Right lung (tissue), 2 donors: ENCODE measurements at regions not wholly inside any gene's neighbourhood (a gene's known extent, or its start where the extent isn't known, plus 50 kb on each side); places are given as distances from the start of the nearest gene placed in this dataset.
A peak's percentile ranks its signal among the peaks of the same experiment; 100 is the strongest.

Experiments used
- DNase-seq, 2 donors: peaks; one replicate each; pipeline ENCODE4 v3.0.0-alpha.2; 2013

DNA sequence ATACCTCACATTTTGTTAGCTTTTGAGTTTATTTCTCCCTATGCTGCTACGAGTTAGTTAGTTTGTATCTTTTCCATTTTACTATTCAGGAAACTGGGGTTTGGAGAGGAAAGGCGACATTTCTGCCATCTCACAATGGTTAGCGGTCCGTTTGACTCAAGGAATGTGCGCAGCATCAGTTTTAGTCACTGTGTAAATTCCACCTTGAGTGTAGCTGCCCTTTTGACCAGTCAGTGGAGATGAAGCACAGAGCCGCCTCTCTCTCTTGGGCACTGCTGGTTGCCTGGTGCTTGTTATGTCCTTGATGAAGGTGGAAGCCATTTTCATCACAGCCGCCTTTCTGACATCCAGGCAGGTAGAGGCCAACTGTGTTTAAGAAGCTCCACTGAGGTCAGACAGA is 185.5 kb downstream of the SCP2D1 start:
- no peak for DNase-seq

DNA sequence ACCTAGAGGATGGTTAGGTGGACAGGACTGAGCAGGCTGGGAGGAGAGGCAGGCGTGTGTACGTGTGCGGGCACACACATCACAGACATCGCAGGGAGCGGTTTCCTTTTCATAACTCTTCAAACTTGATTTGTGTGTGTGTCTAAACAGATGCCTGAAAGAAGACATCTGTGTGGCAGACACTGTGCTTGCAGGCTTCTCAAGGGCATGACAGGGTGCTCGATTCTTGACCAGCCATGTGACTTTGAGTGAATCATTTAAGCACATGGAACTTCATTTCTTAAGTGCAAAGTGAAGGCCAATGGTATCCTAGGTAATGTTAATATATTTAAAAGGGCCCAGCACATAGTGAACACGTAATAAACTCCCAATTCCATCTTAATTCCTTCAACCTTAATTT is 186.5 kb downstream of the SCP2D1 start:
- no peak for DNase-seq

DNA sequence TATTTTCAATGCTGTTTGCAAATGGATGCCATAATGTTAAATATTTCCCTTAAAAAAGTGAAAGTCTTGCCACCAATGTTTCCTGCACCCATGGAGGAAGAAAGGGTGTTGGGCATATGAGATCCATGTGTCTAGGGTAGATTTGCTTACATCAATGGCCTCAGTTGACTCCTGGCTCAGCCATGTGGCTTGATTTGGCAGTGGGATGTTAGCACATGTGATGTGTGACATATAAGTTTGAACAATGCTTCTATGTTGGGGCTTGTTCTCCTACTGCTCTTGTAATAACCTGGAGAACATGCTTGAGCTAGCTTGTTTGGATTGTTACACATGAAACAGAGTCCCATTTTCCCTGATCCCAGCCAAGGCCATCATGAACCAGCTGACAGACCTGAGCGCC is 187.6 kb downstream of the SCP2D1 start:
- no peak for DNase-seq

DNA sequence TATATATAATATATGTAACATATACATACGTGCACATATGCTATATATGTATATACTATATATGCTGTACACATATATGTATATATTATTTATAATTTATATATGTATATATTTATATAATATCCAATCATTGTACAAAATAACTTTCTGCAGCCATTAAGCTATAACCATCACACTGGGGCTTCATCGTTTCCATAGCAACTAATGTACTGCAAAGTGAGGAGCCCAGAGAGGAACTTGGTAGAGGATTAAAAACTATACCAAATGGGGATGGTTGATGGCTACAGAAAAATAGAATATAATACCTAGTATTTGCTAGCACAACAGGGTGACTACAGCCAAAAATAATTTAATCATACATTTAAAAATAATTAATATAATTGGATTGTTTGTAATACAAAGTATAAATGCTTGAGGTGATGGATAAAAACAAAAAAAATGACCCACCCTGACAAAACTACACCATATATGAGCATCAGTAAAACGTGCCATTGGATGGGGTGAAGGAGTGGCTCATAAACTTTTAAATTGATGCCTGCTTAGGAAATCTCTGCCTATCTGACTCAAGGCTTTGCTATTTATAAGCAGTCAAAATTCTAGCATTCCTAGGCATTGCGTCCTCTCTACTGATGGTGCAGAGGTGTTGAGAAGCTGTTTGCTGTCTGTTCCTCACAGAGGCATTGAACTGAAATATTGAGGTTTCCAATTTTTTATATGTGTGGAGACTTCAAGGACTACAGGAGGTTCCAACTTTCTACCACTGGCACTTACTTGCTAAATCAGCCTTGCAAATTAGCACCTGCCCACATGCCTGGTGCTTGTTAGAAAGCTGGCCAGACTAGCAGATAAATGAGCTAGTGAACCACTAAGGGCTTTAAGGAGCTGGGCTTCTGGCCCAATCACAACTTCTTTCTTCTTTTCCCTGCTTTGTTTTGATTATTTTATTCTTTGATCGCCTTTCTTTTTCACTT is 190.1 kb downstream of the SCP2D1 start:
- no peak for DNase-seq

DNA sequence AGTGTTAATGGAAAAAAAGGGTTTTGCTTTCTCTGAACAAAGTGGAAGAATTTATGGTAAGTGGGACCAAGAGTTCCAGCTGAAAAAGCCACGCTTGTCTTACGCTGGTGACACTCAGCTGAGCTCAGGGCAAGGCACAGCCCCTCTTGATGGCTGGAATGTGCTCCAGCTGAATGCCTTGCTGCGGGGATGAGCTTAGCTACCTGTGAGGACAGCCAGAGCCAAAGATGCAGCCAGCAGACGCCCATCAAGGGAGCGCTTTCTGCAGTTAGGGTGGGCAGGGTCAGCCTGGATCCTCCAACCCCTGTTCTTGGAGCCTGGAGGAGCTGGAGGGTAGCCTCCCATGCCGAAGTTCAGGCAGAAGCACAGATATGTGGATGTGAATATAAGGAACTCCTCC is 191.4 kb downstream of the SCP2D1 start:
- no peak for DNase-seq

DNA sequence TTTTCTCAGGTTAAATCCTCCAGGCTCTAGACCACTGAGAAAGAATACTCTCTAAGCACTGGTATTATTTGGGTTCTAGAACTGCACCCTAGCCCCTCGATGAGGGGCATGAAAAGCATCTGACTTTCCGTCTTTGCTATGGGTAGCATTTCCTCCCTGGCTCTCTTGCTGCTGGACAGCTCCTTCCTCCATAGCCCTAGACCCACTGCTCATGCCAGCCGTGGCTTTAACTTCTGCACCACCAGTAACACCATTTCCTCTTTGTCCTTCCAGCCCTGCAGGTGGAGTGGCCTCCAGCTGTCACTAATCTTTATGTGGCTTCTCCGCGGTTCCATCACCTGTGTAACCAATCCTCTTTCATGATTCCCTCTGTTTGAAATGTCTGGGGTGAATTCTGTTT is 194.9 kb downstream of the SCP2D1 start:
- no peak for DNase-seq

DNA sequence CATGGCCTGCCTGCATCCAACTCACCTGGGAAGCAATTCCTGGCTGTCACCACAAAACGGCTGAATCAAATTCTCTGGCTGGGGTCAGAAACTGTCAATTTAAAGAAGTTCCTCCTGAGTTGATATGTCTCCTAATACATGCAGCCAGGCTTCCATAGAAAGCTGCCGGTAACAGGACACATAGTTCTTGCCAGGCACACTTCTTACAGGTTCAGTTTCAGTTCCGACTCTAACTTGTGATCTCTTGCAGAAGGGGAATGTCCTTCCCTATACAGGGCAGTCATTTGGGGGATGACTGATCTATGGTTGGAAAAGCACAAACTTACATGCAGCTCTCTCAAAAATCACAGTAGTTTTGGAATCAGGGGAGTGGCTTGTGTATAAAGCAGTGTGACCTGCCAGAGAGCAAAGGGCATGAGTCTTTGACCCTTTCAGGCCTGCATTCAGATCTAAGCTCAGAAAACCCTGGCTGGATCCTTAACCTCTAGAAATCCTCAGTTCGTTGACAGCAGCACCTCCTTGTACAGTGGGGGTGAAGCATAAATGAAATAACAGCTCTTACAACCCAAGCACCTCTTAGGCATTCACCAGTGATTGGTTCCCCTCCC is 195.6 kb downstream of the SCP2D1 start:
- no peak for DNase-seq

DNA sequence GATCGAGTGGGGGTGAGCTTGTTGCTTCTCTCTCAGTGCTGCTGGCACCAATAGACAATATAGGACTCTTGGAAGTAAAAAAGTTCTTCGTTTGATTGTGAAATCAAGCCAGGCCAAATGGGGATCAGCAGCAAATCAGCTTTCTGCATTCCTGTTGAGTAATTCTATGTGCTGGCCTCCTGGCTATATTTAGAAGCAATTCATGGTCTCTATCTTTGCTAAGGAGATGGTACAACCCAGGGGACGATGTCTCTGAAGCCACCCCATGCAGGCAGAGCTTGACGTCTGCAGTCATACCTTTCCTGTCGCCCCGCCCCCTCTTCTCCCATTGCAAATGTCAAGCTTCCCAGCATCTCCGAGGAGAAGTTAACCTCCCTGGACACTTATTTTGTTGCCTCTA is 199.1 kb downstream of the SCP2D1 start:
- peak; percentile 6 to 15 for DNase-seq

DNA sequence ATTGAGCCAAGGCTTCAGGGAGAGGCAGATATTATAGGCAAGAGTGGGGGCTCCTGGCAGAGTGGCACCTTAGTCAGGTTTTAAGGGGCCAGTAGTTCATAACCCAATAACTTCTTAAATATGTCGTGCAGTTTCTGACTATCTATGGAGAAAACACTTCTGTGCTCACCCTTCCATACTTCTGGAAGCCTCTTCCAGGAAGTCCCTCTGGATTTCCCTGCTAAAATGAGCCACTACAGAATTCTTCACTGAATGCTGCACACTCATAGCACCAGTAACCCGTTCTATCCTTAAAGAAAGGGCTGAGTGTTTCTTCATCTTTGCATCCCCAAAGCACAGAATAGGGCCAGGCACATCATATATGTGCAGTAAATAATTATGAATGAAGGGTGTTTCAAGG is 198.5 kb upstream of the SLC24A3 start:
- no peak for DNase-seq

DNA sequence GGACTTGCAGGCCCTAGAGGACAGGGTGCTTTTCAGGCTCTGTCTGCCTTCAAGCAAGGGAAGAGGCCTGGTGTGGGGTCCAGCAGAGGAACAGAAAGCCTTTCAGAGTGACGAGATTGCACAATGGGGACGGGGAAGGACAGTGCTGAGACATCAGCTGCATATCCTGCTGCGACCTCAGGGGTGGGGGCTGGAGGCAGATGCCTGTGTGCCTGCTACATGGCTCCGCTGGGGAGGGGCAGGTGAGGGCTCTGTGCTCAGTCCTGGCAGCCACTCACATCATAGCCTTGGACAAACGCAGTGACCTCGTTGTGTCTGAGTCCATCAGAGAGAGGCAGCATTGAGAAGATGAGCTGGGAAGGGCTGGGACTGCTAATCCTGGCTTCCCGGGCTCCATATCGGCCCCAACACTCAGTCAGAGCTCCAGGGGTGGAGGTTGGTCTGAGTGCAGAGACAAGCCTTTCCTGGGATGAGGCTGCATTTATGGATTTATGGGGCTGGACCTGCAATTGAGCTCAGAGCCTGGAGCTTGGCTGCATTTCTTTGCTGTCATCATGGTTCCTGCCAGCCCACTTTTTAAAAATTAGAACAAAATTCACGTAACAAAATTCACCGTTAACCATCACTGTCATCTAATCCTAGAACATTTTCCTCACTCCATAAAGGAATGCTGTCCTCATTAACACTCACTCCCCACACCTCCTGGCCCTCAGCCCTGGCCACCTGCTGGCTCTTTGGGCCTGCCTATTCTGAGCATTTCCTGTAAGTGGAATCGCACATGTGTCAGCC is 196.9 kb upstream of the SLC24A3 start:
- DNase-seq = no peak

DNA sequence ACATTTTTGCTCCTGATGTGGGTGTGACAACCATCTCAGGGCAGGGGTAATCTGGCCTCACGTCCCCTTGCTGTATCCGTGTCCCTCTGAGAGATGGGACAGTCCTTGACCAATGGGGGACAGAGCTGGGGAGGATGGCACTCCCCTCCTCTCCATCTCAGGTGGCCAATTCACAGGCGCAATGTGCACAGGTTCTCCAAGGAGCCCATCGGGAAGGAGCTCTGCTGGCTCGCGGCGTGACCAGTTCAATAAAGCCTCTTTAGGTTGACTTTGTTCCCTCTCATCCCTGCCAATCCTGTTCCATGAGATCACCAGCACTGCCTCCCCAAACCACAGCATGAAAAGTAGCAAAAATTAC is 196.3 kb upstream of the SLC24A3 start:
- DNase-seq = no peak

DNA sequence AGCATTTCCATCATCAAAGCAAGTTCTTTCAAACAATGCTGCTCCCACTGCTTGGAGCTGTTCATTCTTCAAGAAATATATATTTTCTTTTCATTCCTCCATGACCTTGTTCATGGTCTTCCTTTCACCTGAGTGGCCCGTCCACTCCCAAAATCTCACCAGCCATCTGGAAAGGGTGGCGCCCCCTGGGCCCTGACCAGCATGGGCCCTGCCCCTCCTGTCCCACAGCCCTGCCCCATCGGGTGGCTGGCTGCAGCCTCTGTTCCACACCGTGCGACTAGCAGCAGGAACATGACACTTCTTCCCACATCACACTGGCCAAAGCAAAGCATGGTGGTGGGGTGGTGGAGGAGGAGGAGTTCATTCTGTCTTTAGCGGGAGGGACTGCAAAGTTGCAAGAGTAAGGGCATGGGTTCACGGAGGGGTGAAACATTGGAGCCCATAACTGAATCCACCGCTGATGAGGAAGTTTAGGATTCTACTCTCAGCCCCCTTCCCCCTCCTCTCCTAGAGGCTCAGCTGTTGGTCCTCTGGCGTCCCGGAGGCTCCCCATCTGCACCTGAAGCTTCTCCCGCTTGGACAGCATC is 195.2 kb upstream of the SLC24A3 start:
- no peak for DNase-seq

DNA sequence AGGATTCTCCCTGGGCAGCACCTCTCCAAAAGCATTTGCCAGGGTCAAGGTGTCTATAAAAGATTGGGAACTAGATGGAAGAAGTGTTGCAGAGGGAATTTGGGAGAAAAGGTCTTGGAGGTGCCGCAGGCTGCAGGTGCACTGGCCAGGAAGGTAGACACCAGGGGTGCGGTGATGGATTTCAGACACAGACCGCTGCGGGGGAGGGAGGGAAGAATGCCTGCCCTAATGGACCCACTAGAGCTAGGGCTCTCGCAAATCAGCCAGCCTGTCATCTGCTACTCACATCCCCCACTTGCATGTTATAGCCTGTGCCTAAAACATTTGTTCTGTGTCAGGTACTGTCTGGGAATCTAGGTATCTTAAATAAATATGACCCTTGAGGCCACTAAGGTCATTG is 193.6 kb upstream of the SLC24A3 start:
- DNase-seq = no peak

DNA sequence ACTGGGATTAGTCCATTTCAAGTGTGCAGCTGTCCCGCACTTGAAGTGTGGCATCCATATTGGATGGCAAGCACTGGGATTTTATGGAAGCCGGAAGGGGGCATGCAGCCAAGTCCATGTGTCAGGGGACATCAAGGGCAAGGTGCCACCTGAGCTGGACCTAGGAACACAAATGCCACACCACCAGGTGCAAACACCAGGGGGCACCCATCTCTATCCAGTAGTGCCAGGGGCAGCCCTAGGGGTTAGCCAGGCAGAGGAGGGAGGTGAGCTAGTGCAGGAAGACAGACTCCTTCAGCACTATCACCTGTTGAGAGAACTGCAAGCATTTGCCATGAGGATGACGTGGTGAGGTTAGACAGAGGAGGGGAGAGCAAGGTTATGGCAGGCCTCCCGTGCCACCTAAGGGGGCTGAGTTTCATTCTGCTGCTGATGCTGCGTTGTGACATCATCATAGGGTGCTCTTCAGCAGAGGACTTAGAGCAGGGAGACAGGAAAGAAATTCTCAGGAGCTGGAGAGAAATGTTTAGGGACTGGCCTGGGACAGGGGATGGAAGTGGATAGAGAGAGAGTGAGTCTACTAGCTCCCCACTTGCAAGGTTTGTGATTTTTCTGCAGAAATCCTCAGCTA is 192.6 kb upstream of the SLC24A3 start:
- no peak for DNase-seq

DNA sequence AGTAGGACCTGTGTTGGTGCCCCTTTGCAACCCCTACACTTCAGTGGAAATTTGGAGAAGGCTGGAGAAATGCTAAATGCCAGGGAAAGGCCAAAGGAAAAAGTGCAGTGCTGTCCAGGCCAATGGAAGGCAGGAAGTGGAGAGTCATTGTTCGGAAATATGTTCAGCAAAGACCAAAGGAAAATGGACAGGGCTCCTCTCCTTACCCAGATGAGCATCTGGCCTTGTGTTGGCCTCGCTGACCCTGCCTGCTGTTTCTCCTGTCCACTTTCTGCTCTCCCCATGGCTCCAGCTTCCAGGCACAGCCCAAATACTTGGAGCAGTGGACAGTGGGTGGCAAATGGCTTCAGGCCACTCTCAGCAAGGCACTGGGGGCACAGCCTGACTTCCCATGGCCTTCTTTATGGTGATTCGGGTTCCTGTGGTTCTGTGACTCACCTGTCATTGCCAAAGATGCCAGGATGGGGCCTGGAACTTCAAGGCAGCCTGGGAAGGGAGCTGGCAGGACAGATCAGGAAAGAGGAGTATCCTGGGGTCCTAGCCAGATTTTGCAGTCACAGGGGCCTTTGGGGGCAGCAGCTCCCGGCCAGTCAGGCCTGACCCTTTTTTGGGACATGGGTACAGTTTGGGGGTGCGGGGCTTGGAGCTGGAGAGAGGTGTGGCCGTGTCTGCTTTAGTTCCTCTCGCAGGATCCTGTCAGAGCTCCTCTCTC is 190.9 kb upstream of the SLC24A3 start:
- no peak for DNase-seq

DNA sequence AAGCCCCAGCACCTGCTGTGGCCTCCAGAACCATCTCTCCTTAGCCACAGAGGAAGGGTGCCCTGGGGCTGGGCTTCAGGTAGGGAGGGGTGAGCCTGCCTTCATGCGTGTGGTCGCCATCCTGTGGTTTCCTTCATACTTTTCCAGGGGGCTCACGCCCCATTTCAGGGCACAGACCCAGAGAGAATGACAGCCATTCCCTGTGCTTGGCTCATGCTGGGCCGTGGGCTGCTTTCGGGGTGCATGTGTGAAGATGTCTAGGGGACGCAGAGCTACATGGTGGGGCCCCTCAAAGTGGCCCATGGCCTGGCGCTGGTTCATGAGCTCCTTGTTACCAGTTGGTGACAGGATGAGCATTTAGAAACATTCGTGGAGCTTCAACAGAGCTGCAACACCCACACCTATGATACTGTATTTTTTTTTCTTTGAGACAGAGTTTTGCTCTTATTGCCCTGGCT is 190.3 kb upstream of the SLC24A3 start:
- no peak for DNase-seq

DNA sequence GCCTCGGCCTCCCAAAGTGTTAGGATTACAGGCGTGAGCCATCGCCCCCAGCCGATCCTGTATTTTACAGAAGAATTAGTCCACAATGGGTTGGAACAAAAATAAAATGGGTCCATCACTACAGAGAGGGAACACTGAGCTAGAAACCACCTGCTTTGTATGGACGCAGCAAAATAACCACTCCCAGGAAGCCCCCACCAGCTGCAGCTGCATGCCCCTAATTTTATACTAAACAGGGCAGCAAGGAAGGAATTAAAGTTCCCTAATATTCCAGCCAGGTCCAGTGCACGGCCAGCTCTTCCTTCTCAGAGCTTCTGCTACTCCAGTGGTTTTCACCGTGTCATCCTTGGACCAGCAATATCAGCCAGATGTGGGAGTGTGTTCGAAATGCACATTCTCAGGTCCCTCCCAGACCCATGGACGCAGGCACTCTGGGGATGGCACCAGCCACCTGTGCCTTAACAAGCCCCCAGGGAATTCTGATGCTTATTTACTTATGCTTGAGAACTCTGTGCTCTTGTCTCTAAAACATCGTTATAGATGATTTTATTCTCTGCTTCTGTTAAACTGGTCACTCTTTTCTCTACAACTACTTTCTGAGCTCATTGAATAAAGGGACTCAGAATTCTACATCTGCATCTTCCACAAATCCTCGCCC is 189.5 kb upstream of the SLC24A3 start:
- DNase-seq = no peak

DNA sequence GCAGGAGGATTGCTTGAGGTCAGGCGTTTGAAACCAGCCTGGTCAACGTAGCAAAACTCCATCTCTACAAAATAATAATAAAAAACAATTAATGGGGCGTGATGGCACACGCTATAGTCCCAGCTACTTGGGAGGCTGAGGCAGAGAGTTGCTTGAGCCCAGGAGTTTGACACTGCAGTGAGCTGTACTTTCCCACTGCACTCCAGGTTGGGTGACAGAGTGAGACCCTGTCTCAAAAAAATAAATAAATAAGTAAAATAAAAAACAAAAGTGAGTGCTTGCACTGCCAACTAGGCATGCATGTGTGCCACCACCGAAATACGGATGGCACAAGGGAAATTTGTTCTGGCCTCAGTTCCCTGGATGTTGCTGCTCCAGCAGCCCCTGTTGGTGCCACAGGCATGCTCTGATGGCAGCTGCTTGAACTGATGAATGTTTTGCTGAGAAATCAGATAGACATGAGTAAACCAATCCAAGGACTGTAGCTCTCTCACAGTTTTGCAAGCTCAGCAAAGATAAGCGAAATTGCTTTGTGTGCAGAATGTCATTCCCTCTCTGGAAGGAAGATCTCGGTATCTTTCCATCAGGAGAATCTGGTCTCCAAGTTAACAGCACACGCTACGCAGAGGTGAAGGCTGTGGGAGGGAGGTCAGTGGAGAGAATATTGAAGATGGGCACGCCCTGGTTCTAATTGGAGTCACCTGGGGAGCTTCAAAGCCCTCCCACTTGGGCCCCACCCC is 188.0 kb upstream of the SLC24A3 start:
- no peak for DNase-seq

DNA sequence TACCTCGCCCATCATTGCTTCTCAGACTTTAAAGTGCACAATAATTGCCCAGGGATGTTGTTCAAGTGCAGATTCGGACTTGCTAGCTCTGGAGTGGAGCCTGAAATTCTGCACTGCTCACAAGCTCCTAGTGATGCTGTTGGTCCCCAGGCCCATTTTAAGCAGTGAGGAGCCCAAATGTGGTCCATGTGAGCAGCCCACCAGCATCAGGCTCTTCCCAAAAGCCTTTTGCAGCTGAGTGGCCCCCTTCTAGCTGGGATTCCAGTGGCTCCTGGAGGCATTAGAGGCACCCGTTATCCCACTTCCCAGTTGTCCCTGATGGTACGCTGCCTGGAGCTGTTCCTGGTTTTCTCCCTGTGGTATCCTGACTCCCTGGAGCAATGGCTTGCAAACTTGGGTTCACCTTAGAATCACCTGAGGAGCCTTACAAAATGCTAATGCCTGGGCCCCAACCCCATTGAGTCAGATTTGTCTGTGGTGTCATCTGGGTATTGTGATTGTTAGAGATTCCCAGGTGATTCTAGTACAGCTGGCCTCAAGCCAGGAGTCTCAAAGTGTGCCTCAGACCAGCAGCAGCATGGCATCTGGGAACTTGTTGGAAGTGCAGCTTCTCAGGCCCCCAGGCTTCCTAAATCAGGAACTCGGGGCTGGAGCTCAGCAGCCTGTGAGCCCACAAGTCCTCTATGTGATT is 186.9 kb upstream of the SLC24A3 start:
- no peak for DNase-seq
